Activated CD4-positive, CD25-positive, alpha-beta regulatory T cell treated with anti-CD3 and anti-CD28 coated beads, Interleukin-2, amount 50 U/mL, for 24 hours (primary cell): ENCODE measurements at regions not wholly inside any gene's neighbourhood (a gene's known extent, or its start where the extent isn't known, plus 50 kb on each side); places are given as distances from the start of the nearest gene placed in this dataset.
"Not testable (repeated sequence)": the region's sequence is repeated elsewhere in the genome, so short reads cannot be mapped to it uniquely, and the experiment has no call there.

ENCODE experiments used
- ATAC-seq, 2 donors: fragments of 150-1000 bp; cut with Tn5 transposase; one replicate each; pipeline ENCODE4 v1.10.0; 2021; ENCODE audit warnings: mild to moderate bottlenecking in 1 of 2, moderate library complexity in 1 of 2

GRCh38 chr3:164927728-164928127, 150.6 kb downstream of the SI start:
- no peak for ATAC-seq

GRCh38 chr3:164918905-164919304, 159.4 kb downstream of the SI start:
- ATAC-seq: no peak

- no peak for ATAC-seq
Observed at GRCh38 chr3:164912916-164913315, 165.4 kb downstream of the SI start.

GRCh38 chr3:164903820-164904451, 174.4 kb downstream of the SI start:
- no peak for ATAC-seq

- no peak for ATAC-seq
Observed at GRCh38 chr3:164897342-164897741, 181.0 kb downstream of the SI start.

- ATAC-seq: no peak
Observed at GRCh38 chr3:164890061-164890460, 188.2 kb downstream of the SI start.

GRCh38 chr3:164883171-164883570, 195.1 kb downstream of the SI start:
- ATAC-seq: no peak

- ATAC-seq: no peak
Observed at GRCh38 chr3:164879201-164879600, 199.1 kb downstream of the SI start.

GRCh38 chr3:164864454-164864853, 213.8 kb downstream of the SI start:
- ATAC-seq: no peak

- no peak for ATAC-seq
Observed at GRCh38 chr3:164852866-164853265, 225.4 kb downstream of the SI start.

GRCh38 chr3:164851905-164852304, 226.4 kb downstream of the SI start:
- ATAC-seq: no peak

GRCh38 chr3:164851204-164851603, 227.1 kb downstream of the SI start:
- no peak for ATAC-seq

GRCh38 chr3:164848923-164849322, 229.4 kb downstream of the SI start:
- ATAC-seq: no peak

- no peak for ATAC-seq
Observed at GRCh38 chr3:164845739-164846138, 232.6 kb downstream of the SI start.

GRCh38 chr3:164832216-164832615, 246.1 kb downstream of the SI start:
- no peak for ATAC-seq

GRCh38 chr3:164818318-164818717, 260.0 kb downstream of the SI start:
- ATAC-seq: no peak

GRCh38 chr3:164814106-164814505, 264.2 kb downstream of the SI start:
- ATAC-seq: no peak

- ATAC-seq: no peak
Observed at GRCh38 chr3:164812042-164812441, 266.3 kb downstream of the SI start.

GRCh38 chr3:164806188-164806587, 272.1 kb downstream of the SI start:
- ATAC-seq: no peak

- ATAC-seq: no peak
Observed at GRCh38 chr3:164794099-164794498, 284.2 kb downstream of the SI start.

GRCh38 chr3:164791263-164791662, 287.0 kb downstream of the SI start:
- no peak for ATAC-seq

- not testable (repeated sequence) for ATAC-seq
Observed at GRCh38 chr3:164784407-164784806, 293.9 kb downstream of the SI start.

GRCh38 chr3:164781755-164782154, 296.5 kb downstream of the SI start:
- no peak for ATAC-seq

- no peak for ATAC-seq
Observed at GRCh38 chr3:164779816-164780215, 298.5 kb downstream of the SI start.

GRCh38 chr3:164752812-164753211, 325.5 kb downstream of the SI start:
- ATAC-seq: no peak
